ENCODE measurements at regions not wholly inside any gene's neighbourhood (a gene's known extent, or its start where the extent isn't known, plus 50 kb on each side); places are given as distances from the start of the nearest gene placed in this dataset.

DNA sequence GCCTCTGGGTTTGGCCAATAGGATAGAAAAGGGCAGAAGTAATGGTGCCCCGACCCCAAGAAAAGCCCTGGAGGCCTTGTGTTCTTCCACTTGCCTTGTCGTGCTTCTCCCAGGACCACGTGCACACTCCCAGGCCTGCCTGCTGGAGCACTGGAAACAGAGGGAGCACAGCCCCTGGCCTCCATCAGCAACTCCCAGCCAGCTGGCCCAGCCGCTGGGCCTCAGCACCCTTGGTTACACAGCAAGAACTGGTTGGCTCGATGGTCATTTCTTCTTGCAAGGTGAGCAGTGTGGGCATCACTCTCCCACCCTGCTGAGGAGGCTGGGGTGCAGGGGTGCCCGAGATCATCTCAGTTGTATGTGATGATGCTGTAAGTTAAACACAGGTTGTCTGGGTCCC is 69.2 kb upstream of the CST7 start:
- H3K4me1 ChIP-seq (ENCODE audit: control insufficient read depth in 2 of 2, insufficient read depth in 1 of 2, low read depth in 1 of 2, low read length in 2 of 2), result no peaks in the 10 kb centered on the region
- no CpG with 5 or more reads among the region's 6 CpGs for WGBS, 2 donors (ENCODE audit: extremely low coverage in 2 of 2, insufficient read length in 2 of 2, insufficient replicate concordance in 1 of 2)
- no peak overlapping the region for H2BK12ac ChIP-seq (ENCODE audit: low read length)
- no peak overlapping the region for H3K23ac ChIP-seq (ENCODE audit: low read depth, low read length, poor library complexity)
- no peak overlapping the region for H4K8ac ChIP-seq (ENCODE audit: low read depth, low read length)
- no peak overlapping the region for H3K4me2 ChIP-seq (ENCODE audit: insufficient read depth, low read length, poor library complexity, severe bottlenecking)
- no peak overlapping the region for H3K27ac ChIP-seq (replicated peaks; ENCODE audit: low read length)
- no peak overlapping the region for H4K91ac ChIP-seq (ENCODE audit: low read depth, low read length, poor library complexity)
- H2AK5ac ChIP-seq (ENCODE audit: low read depth, low read length), result no peak overlapping the region
- peaks cover 0 to 5% of the 10 kb centered on the region in 2 donors for H3K9me3 ChIP-seq (replicated peaks in 1 of 2; ENCODE audit: control insufficient read depth in 2 of 2, insufficient read depth in 1 of 2, low read depth in 1 of 2, low read length in 2 of 2)
- no peak overlapping the region for H2AFZ ChIP-seq (ENCODE audit: low read length)
- no peak for DNase-seq (ENCODE audit: low spot score)
- no peak overlapping the region for H2BK15ac ChIP-seq (ENCODE audit: low read length)
- H3K14ac ChIP-seq (ENCODE audit: low read length), result no peak overlapping the region
- no peak overlapping the region for H3K18ac ChIP-seq (ENCODE audit: low read length)
- no peak overlapping the region for H3K9ac ChIP-seq (ENCODE audit: low read depth, low read length, poor library complexity)
- no peaks in the 10 kb centered on the region for H3K27me3 ChIP-seq (ENCODE audit: control insufficient read depth in 3 of 3, insufficient read depth in 3 of 3, low read depth in 1 of 3, low read length in 3 of 3)
- H3K79me1 ChIP-seq (ENCODE audit: low read depth, low read length), result no peaks in the 10 kb centered on the region
- H3K36me3 ChIP-seq (replicated peaks in 1 of 2; ENCODE audit: control insufficient read depth in 2 of 2, insufficient read depth in 2 of 2, low read length in 2 of 2), result no peaks in the 10 kb centered on the region
- H3K4ac ChIP-seq (ENCODE audit: low read length), result no peak overlapping the region
- no peak overlapping the region for H2BK120ac ChIP-seq (ENCODE audit: low read depth, low read length)
- H3K4me3 ChIP-seq (ENCODE audit: low read length in 2 of 2), result no peak overlapping the region
- H2BK5ac ChIP-seq (ENCODE audit: low read length), result no peak overlapping the region

DNA sequence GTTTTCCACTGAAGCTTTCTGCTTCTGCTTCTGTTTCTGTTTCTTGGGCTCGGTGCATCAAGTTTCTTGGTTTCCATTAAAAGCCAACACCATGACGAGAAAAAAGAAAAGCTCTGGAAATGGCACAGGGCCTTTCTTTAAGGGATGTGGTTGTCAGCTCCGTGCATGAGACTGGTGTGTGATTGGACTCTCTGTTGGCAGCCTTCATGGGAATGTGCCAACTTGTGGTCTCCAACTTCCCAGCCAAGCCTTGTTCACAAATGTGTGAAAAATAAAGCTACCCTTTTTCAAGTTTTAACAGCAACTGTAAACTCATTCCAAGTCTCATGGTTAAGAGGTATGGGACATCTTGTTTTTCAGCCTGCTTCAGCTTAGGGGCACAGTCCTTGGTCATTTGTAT is 68.7 kb upstream of the CST7 start:
- no peak overlapping the region for H2BK120ac ChIP-seq (ENCODE audit: low read depth, low read length)
- WGBS, 2 donors (ENCODE audit: extremely low coverage in 2 of 2, insufficient read length in 2 of 2, insufficient replicate concordance in 1 of 2), result no CpG with 5 or more reads among the region's 3 CpGs

DNA sequence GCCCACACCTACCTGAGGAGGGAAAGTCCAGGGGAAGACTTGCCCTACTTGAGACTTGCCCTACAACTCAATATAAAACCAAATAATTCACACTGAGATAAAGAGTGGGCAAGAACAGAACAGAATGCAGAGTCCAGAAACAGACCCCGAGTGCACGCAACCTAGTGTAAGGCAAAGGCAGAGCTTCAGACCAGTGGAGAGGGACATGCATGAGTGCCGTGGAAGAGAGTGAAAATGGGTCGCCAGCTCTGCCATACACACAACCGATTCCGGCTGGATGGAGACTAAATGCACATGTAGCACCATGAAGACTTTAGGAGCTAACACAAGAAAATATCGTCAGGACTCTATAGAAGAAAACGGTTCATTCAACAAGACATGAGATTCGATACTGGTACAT is 58.8 kb upstream of the CST7 start:
- DNase-seq (ENCODE audit: low spot score), result no peak
- Histone ChIP-seq H3K9me3 (replicated peaks in 1 of 2; ENCODE audit: control insufficient read depth in 2 of 2, insufficient read depth in 1 of 2, low read depth in 1 of 2, low read length in 2 of 2) (peaks cover 0 to 3% of the 10 kb centered on the region in 2 donors), H3K23ac (ENCODE audit: low read depth, low read length, poor library complexity) (no peak overlapping the region), H2AK5ac (ENCODE audit: low read depth, low read length) (no peak overlapping the region), H2BK12ac (ENCODE audit: low read length) (no peak overlapping the region), H3K18ac (ENCODE audit: low read length) (no peak overlapping the region), H2BK15ac (ENCODE audit: low read length) (no peak overlapping the region), H3K14ac (ENCODE audit: low read length) (no peak overlapping the region), H3K36me3 (replicated peaks in 1 of 2; ENCODE audit: control insufficient read depth in 2 of 2, insufficient read depth in 2 of 2, low read length in 2 of 2) (no peaks in the 10 kb centered on the region), H2BK120ac (ENCODE audit: low read depth, low read length) (no peak overlapping the region), H3K4me2 (ENCODE audit: insufficient read depth, low read length, poor library complexity, severe bottlenecking) (no peak overlapping the region), H2AFZ (ENCODE audit: low read length) (no peak overlapping the region), H3K27ac (replicated peaks; ENCODE audit: low read length) (no peak overlapping the region), H4K91ac (ENCODE audit: low read depth, low read length, poor library complexity) (no peak overlapping the region), H4K8ac (ENCODE audit: low read depth, low read length) (no peak overlapping the region), H3K4me3 (ENCODE audit: low read length in 2 of 2) (no peak overlapping the region), H3K4ac (ENCODE audit: low read length) (no peak overlapping the region), H3K79me1 (ENCODE audit: low read depth, low read length) (no peaks in the 10 kb centered on the region), H3K9ac (ENCODE audit: low read depth, low read length, poor library complexity) (peak overlapping the region; percentile 53), H3K4me1 (ENCODE audit: control insufficient read depth in 2 of 2, insufficient read depth in 1 of 2, low read depth in 1 of 2, low read length in 2 of 2) (no peaks in the 10 kb centered on the region), H2BK5ac (ENCODE audit: low read length) (no peak overlapping the region), H3K27me3 (ENCODE audit: control insufficient read depth in 3 of 3, insufficient read depth in 3 of 3, low read depth in 1 of 3, low read length in 3 of 3) (no peaks in the 10 kb centered on the region)
- WGBS, 2 donors (ENCODE audit: extremely low coverage in 2 of 2, insufficient read length in 2 of 2, insufficient replicate concordance in 1 of 2), result no CpG with 5 or more reads among the region's 9 CpGs

More for the DNA sequence above, 68.7 kb upstream of the CST7 start:
- Histone ChIP-seq H3K9ac (ENCODE audit: low read depth, low read length, poor library complexity) (no peak overlapping the region), H2BK15ac (ENCODE audit: low read length) (no peak overlapping the region), H3K4ac (ENCODE audit: low read length) (no peak overlapping the region), H3K27ac (replicated peaks; ENCODE audit: low read length) (no peak overlapping the region), H2AFZ (ENCODE audit: low read length) (no peak overlapping the region), H4K91ac (ENCODE audit: low read depth, low read length, poor library complexity) (no peak overlapping the region), H3K27me3 (ENCODE audit: control insufficient read depth in 3 of 3, insufficient read depth in 3 of 3, low read depth in 1 of 3, low read length in 3 of 3) (no peaks in the 10 kb centered on the region), H3K18ac (ENCODE audit: low read length) (no peak overlapping the region), H3K4me2 (ENCODE audit: insufficient read depth, low read length, poor library complexity, severe bottlenecking) (no peak overlapping the region), H3K4me1 (ENCODE audit: control insufficient read depth in 2 of 2, insufficient read depth in 1 of 2, low read depth in 1 of 2, low read length in 2 of 2) (no peaks in the 10 kb centered on the region), H3K4me3 (ENCODE audit: low read length in 2 of 2) (no peak overlapping the region), H3K23ac (ENCODE audit: low read depth, low read length, poor library complexity) (no peak overlapping the region), H2AK5ac (ENCODE audit: low read depth, low read length) (no peak overlapping the region), H3K36me3 (replicated peaks in 1 of 2; ENCODE audit: control insufficient read depth in 2 of 2, insufficient read depth in 2 of 2, low read length in 2 of 2) (no peaks in the 10 kb centered on the region), H3K9me3 (replicated peaks in 1 of 2; ENCODE audit: control insufficient read depth in 2 of 2, insufficient read depth in 1 of 2, low read depth in 1 of 2, low read length in 2 of 2) (peaks cover 0 to 5% of the 10 kb centered on the region in 2 donors), H4K8ac (ENCODE audit: low read depth, low read length) (no peak overlapping the region), H3K14ac (ENCODE audit: low read length) (no peak overlapping the region), H2BK5ac (ENCODE audit: low read length) (no peak overlapping the region), H3K79me1 (ENCODE audit: low read depth, low read length) (no peaks in the 10 kb centered on the region), H2BK12ac (ENCODE audit: low read length) (no peak overlapping the region)
- no peak for DNase-seq (ENCODE audit: low spot score)

DNA sequence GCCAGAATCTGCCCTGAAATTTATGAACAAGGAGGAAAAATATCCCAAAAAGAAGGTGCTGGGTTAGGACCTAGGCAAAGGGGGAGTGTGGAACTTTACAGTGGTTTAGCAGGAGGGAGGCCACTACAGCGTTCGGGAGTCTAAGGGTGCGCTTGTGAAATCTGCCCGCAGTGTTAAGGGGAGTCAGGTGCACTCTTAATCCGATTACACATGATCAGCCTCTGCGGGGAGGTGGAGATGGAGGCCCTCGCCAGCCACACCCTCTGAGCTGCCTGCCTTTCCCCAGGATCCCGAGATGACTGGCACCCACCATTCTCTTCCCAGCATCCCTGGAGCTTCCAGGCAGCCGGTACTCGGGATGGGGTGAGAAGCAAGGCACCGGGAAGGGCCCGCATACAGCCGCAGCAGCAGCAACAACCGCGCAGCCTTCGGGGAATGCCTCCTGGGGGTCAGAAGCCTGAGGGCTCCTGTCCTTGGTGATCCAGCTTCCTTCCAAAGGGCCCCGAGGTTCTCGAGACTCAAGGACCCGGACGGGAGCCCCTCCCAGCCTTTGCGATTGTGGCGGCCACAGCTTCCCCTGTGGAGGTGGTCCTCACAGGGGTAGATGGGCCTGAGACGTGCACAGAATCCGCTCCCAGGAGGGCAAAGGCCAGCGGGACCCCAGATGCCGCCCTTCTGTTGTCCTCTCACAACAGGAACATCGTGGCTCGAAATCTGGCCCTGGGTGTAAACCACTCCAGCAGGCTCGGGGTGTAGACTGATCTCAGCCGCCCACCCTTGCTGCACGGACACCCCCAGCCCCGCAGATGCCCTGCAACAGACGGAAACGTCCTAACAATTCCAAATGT is 57.3 kb upstream of the CST7 start:
- Histone ChIP-seq H4K91ac (ENCODE audit: low read depth, low read length, poor library complexity) (no peak overlapping the region), H3K4ac (ENCODE audit: low read length) (no peak overlapping the region), H2AFZ (ENCODE audit: low read length) (no peak overlapping the region), H3K4me2 (ENCODE audit: insufficient read depth, low read length, poor library complexity, severe bottlenecking) (no peak overlapping the region), H2BK15ac (ENCODE audit: low read length) (no peak overlapping the region), H2AK5ac (ENCODE audit: low read depth, low read length) (no peak overlapping the region), H3K18ac (ENCODE audit: low read length) (no peak overlapping the region), H3K36me3 (replicated peaks in 1 of 2; ENCODE audit: control insufficient read depth in 2 of 2, insufficient read depth in 2 of 2, low read length in 2 of 2) (no peaks in the 10 kb centered on the region), H3K9ac (ENCODE audit: low read depth, low read length, poor library complexity) (no peak overlapping the region), H3K4me1 (ENCODE audit: control insufficient read depth in 2 of 2, insufficient read depth in 1 of 2, low read depth in 1 of 2, low read length in 2 of 2) (no peaks in the 10 kb centered on the region), H4K8ac (ENCODE audit: low read depth, low read length) (no peak overlapping the region), H3K9me3 (replicated peaks in 1 of 2; ENCODE audit: control insufficient read depth in 2 of 2, insufficient read depth in 1 of 2, low read depth in 1 of 2, low read length in 2 of 2) (peaks cover 0 to 3% of the 10 kb centered on the region in 2 donors), H3K27me3 (ENCODE audit: control insufficient read depth in 3 of 3, insufficient read depth in 3 of 3, low read depth in 1 of 3, low read length in 3 of 3) (no peaks in the 10 kb centered on the region), H3K4me3 (ENCODE audit: low read length in 2 of 2) (no peak overlapping the region), H3K79me1 (ENCODE audit: low read depth, low read length) (no peaks in the 10 kb centered on the region), H2BK12ac (ENCODE audit: low read length) (no peak overlapping the region), H3K27ac (replicated peaks; ENCODE audit: low read length) (no peak overlapping the region), H2BK120ac (ENCODE audit: low read depth, low read length) (no peak overlapping the region), H3K23ac (ENCODE audit: low read depth, low read length, poor library complexity) (no peak overlapping the region), H2BK5ac (ENCODE audit: low read length) (no peak overlapping the region), H3K14ac (ENCODE audit: low read length) (no peak overlapping the region)
- WGBS, 2 donors (ENCODE audit: extremely low coverage in 2 of 2, insufficient read length in 2 of 2, insufficient replicate concordance in 1 of 2), result no CpG with 5 or more reads among the region's 34 CpGs
- DNase-seq (ENCODE audit: low spot score), result no peak
